ENCODE measurements at regions not wholly inside any gene's neighbourhood (a gene's known extent, or its start where the extent isn't known, plus 50 kb on each side); places are given as distances from the start of the nearest gene placed in this dataset.
A peak's percentile ranks its signal among the peaks of the same experiment; 100 is the strongest.

- DNase-seq (ENCODE audit: low read depth), result peak; percentile 9
These were observed 52.8 kb downstream of the FAM43A start for GRCh38 chr3:194738254-194739093.

GRCh38 chr3:194739498-194740284, 54.0 kb downstream of the FAM43A start:
- DNase-seq (ENCODE audit: low read depth), result no peak

GRCh38 chr3:194740859-194741491, 55.3 kb downstream of the FAM43A start:
- DNase-seq (ENCODE audit: low read depth), result peak; percentile 69

- DNase-seq (ENCODE audit: low read depth), result no peak
These were observed 56.2 kb downstream of the FAM43A start for GRCh38 chr3:194741916-194742315.

- no peak for DNase-seq (ENCODE audit: low read depth)
These were observed 59.1 kb downstream of the FAM43A start for GRCh38 chr3:194744826-194745225.

- no peak for DNase-seq (ENCODE audit: low read depth)
These were observed 59.9 kb downstream of the FAM43A start for GRCh38 chr3:194745422-194746184.

- DNase-seq (ENCODE audit: low read depth), result no peak
These were observed 62.5 kb downstream of the FAM43A start for GRCh38 chr3:194748225-194748624.

- no peak for DNase-seq (ENCODE audit: low read depth)
These were observed 64.2 kb downstream of the FAM43A start for GRCh38 chr3:194749631-194750490.

- no peak for DNase-seq (ENCODE audit: low read depth)
These were observed 64.8 kb downstream of the FAM43A start for GRCh38 chr3:194750491-194750828.

- no peak for DNase-seq (ENCODE audit: low read depth)
These were observed 70.2 kb downstream of the FAM43A start for GRCh38 chr3:194755671-194756459.

GRCh38 chr3:194756460-194756779, 70.7 kb downstream of the FAM43A start:
- no peak for DNase-seq (ENCODE audit: low read depth)

GRCh38 chr3:194756791-194757325, 71.2 kb downstream of the FAM43A start:
- DNase-seq (ENCODE audit: low read depth), result no peak

- DNase-seq (ENCODE audit: low read depth), result no peak
These were observed 72.0 kb downstream of the FAM43A start for GRCh38 chr3:194757647-194758061.

- no peak for DNase-seq (ENCODE audit: low read depth)
These were observed 73.0 kb downstream of the FAM43A start for GRCh38 chr3:194758716-194759115.

GRCh38 chr3:194760494-194761137, 74.9 kb downstream of the FAM43A start:
- DNase-seq (ENCODE audit: low read depth), result no peak

- DNase-seq (ENCODE audit: low read depth), result no peak
These were observed 75.7 kb downstream of the FAM43A start for GRCh38 chr3:194761384-194761783.

- DNase-seq (ENCODE audit: low read depth), result no peak
These were observed 81.2 kb downstream of the FAM43A start for GRCh38 chr3:194766845-194767244.

GRCh38 chr3:194767446-194768207, 81.9 kb downstream of the FAM43A start:
- DNase-seq (ENCODE audit: low read depth), result no peak

GRCh38 chr3:194768586-194768985, 82.9 kb downstream of the FAM43A start:
- no peak for DNase-seq (ENCODE audit: low read depth)
